Right lobe of liver (tissue), 4 donors: ENCODE measurements at regions not wholly inside any gene's neighbourhood (a gene's known extent, or its start where the extent isn't known, plus 50 kb on each side); places are given as distances from the start of the nearest gene placed in this dataset.

Experiments
- POLR2A ChIP-seq: fragments of 450-650 bp; IDR thresholded peaks from one replicate; pipeline ENCODE4 v1.6.1; 2017; ENCODE audit warnings: antibody characterized with exemption, mild to moderate bottlenecking
- TF ChIP-seq, protein P1 (sequence below), 4 donors: fragments of 200-600 bp in 3 of 4; fragments of 450-650 bp in 1 of 4; IDR thresholded peaks; one replicate each; pipeline versions ENCODE4 v1.5.1 to v1.8.0; 2016 to 2022; ENCODE audit warnings: antibody characterized with exemption in 4 of 4, mild to moderate bottlenecking in 2 of 4
- donor health status: DM: no; HTN: no; CAD: no.
- donor health status: DM: no; HTN: no; CAD: no.
- donor health status: DM: no; HTN: yes; CAD: no.

DNA sequence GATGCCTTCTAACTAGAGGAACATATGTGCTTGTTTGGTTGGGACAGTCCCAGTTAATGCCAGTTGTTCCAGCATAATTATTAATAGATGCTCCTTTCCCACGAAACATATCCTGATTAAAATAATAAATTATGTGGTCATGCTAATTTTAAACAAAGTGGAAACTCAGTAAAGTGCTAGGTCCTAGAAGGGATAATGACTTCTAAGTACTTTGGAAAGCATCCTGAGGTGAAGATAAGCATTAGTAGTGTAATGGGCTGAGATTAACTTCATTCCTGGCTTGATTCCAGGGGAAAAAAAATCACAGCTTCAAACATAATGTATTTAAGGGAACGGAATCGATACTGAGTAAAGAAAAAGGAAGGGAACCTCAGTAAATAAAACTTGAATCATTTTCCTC is 213.7 kb upstream of the SNX2 start:
- TF ChIP-seq, protein P1, sequence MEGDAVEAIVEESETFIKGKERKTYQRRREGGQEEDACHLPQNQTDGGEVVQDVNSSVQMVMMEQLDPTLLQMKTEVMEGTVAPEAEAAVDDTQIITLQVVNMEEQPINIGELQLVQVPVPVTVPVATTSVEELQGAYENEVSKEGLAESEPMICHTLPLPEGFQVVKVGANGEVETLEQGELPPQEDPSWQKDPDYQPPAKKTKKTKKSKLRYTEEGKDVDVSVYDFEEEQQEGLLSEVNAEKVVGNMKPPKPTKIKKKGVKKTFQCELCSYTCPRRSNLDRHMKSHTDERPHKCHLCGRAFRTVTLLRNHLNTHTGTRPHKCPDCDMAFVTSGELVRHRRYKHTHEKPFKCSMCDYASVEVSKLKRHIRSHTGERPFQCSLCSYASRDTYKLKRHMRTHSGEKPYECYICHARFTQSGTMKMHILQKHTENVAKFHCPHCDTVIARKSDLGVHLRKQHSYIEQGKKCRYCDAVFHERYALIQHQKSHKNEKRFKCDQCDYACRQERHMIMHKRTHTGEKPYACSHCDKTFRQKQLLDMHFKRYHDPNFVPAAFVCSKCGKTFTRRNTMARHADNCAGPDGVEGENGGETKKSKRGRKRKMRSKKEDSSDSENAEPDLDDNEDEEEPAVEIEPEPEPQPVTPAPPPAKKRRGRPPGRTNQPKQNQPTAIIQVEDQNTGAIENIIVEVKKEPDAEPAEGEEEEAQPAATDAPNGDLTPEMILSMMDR (IDR thresholded peaks at IDR 0.05), result no peak
- no peak for TF ChIP-seq POLR2A
